Ovary (tissue), 7 donors: ENCODE measurements at regions not wholly inside any gene's neighbourhood (a gene's known extent, or its start where the extent isn't known, plus 50 kb on each side); places are given as distances from the start of the nearest gene placed in this dataset.

ENCODE experiments used
- DNase-seq, 5 donors: peaks; one replicate each; pipeline ENCODE4 v3.0.0-alpha.2; 2019 to 2020
- H3K27ac ChIP-seq, 2 donors: fragments of 200-600 bp; one replicate each; pipeline versions ENCODE4 v1.5.1 to v1.8.0; 2019 to 2022
- H3K27me3 ChIP-seq: fragments of 200-600 bp; one replicate; pipeline ENCODE4 v1.8.0; 2022
- H3K36me3 ChIP-seq: fragments of 200-600 bp; sonication (generic); one replicate; pipeline ENCODE4 v1.5.1; 2019
- H3K4me1 ChIP-seq: one replicate; pipeline ENCODE4 v1.8.1; 2013; ENCODE audit warnings: mild to moderate bottlenecking, moderate library complexity; ENCODE audit not compliant: insufficient read depth
- H3K4me3 ChIP-seq: fragments of 200-600 bp; sonication (generic); one replicate; pipeline ENCODE4 v1.5.1; 2017
- H3K9me3 ChIP-seq, 2 donors: fragments of 200-600 bp in 1 of 2; sonication (generic) in 1 of 2; one replicate each; pipeline versions ENCODE4 v1.5.1 to v1.8.1; 2013 to 2019; ENCODE audit warnings: mild to moderate bottlenecking in 1 of 2, moderate library complexity in 1 of 2
- EP300 ChIP-seq: sonication (generic); formaldehyde crosslinking; IDR thresholded peaks from one replicate; pipeline ENCODE4 v1.6.1; 2017; ENCODE audit warnings: antibody characterized with exemption
- POLR2A ChIP-seq: fragments of 450-650 bp; IDR thresholded peaks from one replicate; pipeline ENCODE4 v1.6.1; 2017; ENCODE audit warnings: antibody characterized with exemption, mild to moderate bottlenecking, moderate library complexity
- WGBS, 3 donors: extraction: QIAGEN DNeasy Blood & Tissue Kit in 1 of 3; methylation state at CpG; one replicate each; pipeline versions ENCODE4 v1.1.5 to v1.1.7; 2013 to 2017; 5-methylcytosine and 5-hydroxymethylcytosine counted together
- intact Hi-C, 4 donors: fragments of 100-400 bp; cut with DNase I; formaldehyde crosslinking; loops; one replicate each; pipeline versions ENCODE4 v1.11.0 to v1.15.1; 2022 to 2023
- TF ChIP-seq, protein P1 (sequence below), 3 donors: fragments of 450-650 bp in 2 of 3; fragments of 200-600 bp in 1 of 3; IDR thresholded peaks; one replicate each; pipeline versions ENCODE4 v1.5.1 to v1.8.0; 2016 to 2022; ENCODE audit warnings: antibody characterized with exemption in 3 of 3, mild to moderate bottlenecking in 1 of 3
- donor health status: DM: no; HTN: no; CAD: no; lungs with moderate emphysema.
- donor health status: DM: no; HTN: no; CAD: no.
- donor health status: Bipolar disorder and iron deficiency.
- donor health status: DM: no; HTN: no; CAD: no.
- donor health status: DM: yes; HTN: yes; CAD: no.

DNA sequence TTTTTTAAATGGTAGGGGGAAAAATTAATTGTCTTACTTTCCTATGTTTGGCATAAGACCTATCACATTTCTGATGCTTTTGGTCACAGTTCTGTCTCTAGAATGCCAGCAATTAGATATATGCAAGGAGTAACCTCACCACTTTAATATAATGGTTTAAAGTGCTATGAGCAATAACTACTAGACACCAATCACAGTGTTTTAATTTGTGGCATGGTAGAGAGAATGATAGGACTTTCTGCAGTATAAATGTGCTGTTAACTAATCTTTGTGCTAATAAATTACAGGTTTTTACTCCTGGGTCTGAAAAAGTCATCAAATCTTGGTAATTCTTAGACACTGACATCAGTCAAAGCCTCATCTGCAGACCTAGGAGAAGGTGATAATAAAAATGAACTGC is 2110.3 kb downstream of the NCAM2 start:
- DNase-seq, result no peak
- no peaks in the 10 kb centered on the region for H3K4me1 ChIP-seq
- TF ChIP-seq, protein P1, sequence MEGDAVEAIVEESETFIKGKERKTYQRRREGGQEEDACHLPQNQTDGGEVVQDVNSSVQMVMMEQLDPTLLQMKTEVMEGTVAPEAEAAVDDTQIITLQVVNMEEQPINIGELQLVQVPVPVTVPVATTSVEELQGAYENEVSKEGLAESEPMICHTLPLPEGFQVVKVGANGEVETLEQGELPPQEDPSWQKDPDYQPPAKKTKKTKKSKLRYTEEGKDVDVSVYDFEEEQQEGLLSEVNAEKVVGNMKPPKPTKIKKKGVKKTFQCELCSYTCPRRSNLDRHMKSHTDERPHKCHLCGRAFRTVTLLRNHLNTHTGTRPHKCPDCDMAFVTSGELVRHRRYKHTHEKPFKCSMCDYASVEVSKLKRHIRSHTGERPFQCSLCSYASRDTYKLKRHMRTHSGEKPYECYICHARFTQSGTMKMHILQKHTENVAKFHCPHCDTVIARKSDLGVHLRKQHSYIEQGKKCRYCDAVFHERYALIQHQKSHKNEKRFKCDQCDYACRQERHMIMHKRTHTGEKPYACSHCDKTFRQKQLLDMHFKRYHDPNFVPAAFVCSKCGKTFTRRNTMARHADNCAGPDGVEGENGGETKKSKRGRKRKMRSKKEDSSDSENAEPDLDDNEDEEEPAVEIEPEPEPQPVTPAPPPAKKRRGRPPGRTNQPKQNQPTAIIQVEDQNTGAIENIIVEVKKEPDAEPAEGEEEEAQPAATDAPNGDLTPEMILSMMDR (IDR thresholded peaks at IDR 0.05), result no peak
- TF ChIP-seq POLR2A (no peak), EP300 (no peak)

DNA sequence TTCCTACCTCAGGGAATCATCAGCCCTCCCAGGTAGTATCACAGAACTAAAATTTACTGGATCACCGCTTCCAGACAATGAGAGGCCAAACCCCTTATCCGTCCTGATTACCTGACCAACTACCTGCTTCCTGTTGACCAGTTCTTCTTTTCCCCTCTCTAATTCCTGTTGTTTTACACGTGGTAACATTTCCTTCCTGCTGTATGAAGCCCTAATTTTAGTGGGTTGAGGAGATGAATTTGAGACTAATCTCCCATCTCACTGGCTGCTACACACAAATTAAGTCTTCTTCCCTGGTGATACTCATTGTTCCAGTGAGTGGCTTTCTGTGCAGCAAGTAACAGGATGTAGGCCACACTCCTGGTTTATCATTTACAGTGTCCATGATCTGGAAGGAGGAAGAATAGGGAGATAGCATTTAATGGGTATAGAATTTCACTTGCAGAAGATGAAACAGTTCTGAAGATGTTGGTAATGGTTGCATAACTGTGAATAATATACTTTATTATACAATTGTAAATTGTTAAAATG is 2112.9 kb downstream of the NCAM2 start:
- Histone ChIP-seq H3K4me1 (no peaks in the 10 kb centered on the region), H3K9me3 (no peaks in the 10 kb centered on the region), H3K4me3 (no peak overlapping the region), H3K27me3 (no peaks in the 10 kb centered on the region), H3K36me3 (no peaks in the 10 kb centered on the region), H3K27ac (no peak overlapping the region)
- TF ChIP-seq EP300 (no peak), POLR2A (no peak)
- TF ChIP-seq, protein P1 (IDR thresholded peaks at IDR 0.05), result no peak
- WGBS, 3 donors, result 70 to 73% (median 72%) methylated on average over 3 of the region's 3 CpGs
- intact Hi-C loops, result no loop called here
- DNase-seq, result no peak

More for the DNA sequence above, 2110.3 kb downstream of the NCAM2 start:
- Histone ChIP-seq H3K27ac (no peak overlapping the region), H3K9me3 (no peaks in the 10 kb centered on the region), H3K36me3 (no peaks in the 10 kb centered on the region), H3K4me3 (no peak overlapping the region), H3K27me3 (no peaks in the 10 kb centered on the region)
- intact Hi-C loops, result no loop called here

DNA sequence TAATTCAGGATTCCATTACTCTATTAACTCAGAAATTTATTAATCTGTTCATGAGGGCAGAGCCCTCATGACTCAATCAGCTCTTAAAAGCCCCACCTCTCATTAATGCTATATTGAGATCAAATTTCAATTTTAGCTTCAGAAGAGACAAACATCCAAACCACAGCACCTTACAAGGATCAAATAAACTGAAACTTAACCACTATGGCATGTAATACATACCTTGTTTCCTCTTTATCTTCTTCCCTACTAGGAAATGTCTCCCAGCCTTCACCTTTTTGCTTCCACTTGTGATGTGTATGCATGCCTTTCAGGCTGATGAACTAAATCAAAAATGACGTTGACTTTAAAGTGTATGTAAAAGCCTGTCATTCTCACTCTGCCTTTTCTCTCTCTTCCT is 2121.3 kb downstream of the NCAM2 start:
- H3K36me3 ChIP-seq, result no peaks in the 10 kb centered on the region
- H3K9me3 ChIP-seq, result no peaks in the 10 kb centered on the region
- WGBS, 3 donors, result 66 to 78% (median 70%) methylated on average over 1 of the region's 1 CpG
- no peaks in the 10 kb centered on the region for H3K27me3 ChIP-seq
- TF ChIP-seq EP300 (no peak), POLR2A (no peak)
- TF ChIP-seq, protein P1 (IDR thresholded peaks at IDR 0.05), result no peak
- no peak for DNase-seq
- intact Hi-C loops, result no loop called here
- no peak overlapping the region for H3K4me3 ChIP-seq
- H3K4me1 ChIP-seq, result no peaks in the 10 kb centered on the region
- no peak overlapping the region for H3K27ac ChIP-seq

DNA sequence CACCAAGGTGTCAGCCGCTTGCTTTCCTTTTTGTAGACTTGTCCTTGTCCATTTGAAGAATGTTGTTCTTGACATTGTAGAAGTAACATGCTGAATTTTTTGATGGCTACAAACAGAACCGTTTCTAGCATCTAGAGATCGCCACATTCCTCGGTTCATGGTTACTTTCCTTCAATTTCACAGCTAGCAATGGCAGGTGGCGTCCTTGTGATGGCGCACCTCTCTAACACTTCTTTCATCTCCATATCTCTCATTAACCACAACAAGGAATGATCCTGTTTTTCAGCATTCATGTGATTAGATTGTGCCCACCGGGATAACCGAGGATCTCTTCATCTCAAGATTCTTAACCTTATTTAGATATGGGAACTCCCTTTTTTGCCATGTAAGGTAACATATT is 2129.8 kb downstream of the NCAM2 start:
- Histone ChIP-seq H3K27me3 (no peaks in the 10 kb centered on the region), H3K27ac (no peak overlapping the region), H3K9me3 (no peaks in the 10 kb centered on the region), H3K4me3 (no peak overlapping the region), H3K4me1 (no peaks in the 10 kb centered on the region), H3K36me3 (no peaks in the 10 kb centered on the region)
- 86 to 89% (median 86%) methylated on average over 8 of the region's 8 CpGs for WGBS, 3 donors
- TF ChIP-seq, protein P1 (IDR thresholded peaks at IDR 0.05), result no peak
- TF ChIP-seq POLR2A, result no peak
- no peak for DNase-seq
- intact Hi-C loops, result no loop called here

DNA sequence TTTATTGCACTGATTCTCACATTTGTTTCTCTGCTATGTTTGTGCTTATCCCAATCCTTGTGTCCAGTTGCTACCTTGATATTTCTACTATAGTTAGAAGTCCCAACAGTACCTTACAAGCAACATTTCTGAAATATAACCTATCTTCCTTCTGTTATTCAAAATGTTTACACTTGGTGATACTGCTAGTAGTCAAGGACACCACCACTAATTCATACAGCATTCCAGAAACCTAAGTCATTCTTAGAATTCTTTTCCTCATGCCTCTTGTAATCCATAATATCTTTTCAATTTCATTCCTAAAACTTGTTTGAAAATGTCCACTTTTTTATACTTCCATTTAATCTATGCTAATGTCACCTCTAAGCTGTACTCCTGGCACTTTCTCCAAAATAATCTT is 2132.1 kb downstream of the NCAM2 start:
- H3K36me3 ChIP-seq, result no peaks in the 10 kb centered on the region
- TF ChIP-seq EP300 (no peak), POLR2A (no peak)
- TF ChIP-seq, protein P1 (IDR thresholded peaks at IDR 0.05), result no peak
- DNase-seq, result no peak
- no peaks in the 10 kb centered on the region for H3K27me3 ChIP-seq
- no peaks in the 10 kb centered on the region for H3K9me3 ChIP-seq
- H3K4me1 ChIP-seq, result no peaks in the 10 kb centered on the region
- H3K27ac ChIP-seq, result no peak overlapping the region
- intact Hi-C loops, result no loop called here
- no peak overlapping the region for H3K4me3 ChIP-seq
